T1000 (cell line): ENCODE measurements at regions not wholly inside any gene's neighbourhood (a gene's known extent, or its start where the extent isn't known, plus 50 kb on each side); places are given as distances from the start of the nearest gene placed in this dataset.
A peak's percentile ranks its signal among the peaks of the same experiment; 100 is the strongest.
"Not testable (repeated sequence)": the region's sequence is repeated elsewhere in the genome, so short reads cannot be mapped to it uniquely, and the experiment has no call there.

Experiments
- DNase-seq: peaks from one replicate; lab custom pipeline; 2025; ENCODE audit warnings: mixed read lengths; lab: John Stamatoyannopoulos, UW

- DNase-seq: no peak
Measured at GRCh38 chr1:181172082-181172481, 83.6 kb downstream of the IER5 start.

- no peak for DNase-seq
Measured at GRCh38 chr1:181173761-181174447, 85.4 kb downstream of the IER5 start.

GRCh38 chr1:181174861-181175260 is 86.4 kb downstream of the IER5 start:
- no peak for DNase-seq

GRCh38 chr1:181175356-181175910 is 86.9 kb downstream of the IER5 start:
- DNase-seq: no peak

GRCh38 chr1:181175955-181176354 is 87.5 kb downstream of the IER5 start:
- DNase-seq: no peak

GRCh38 chr1:181178241-181178879 is 89.9 kb downstream of the IER5 start:
- DNase-seq: no peak

GRCh38 chr1:181179279-181179986 is 90.9 kb downstream of the IER5 start:
- no peak for DNase-seq

GRCh38 chr1:181179987-181180365 is 91.5 kb downstream of the IER5 start:
- DNase-seq: no peak

GRCh38 chr1:181180407-181181031 is 92.0 kb downstream of the IER5 start:
- no peak for DNase-seq

- no peak for DNase-seq
Measured at GRCh38 chr1:181181792-181182585, 93.5 kb downstream of the IER5 start.

- no peak for DNase-seq
Measured at GRCh38 chr1:181184621-181185020, 96.1 kb downstream of the IER5 start.

- no peak for DNase-seq
Measured at GRCh38 chr1:181185461-181185860, 97.0 kb downstream of the IER5 start.

GRCh38 chr1:181186133-181186532 is 97.6 kb downstream of the IER5 start:
- DNase-seq: not testable (repeated sequence)

GRCh38 chr1:181187337-181188126 is 99.0 kb downstream of the IER5 start:
- DNase-seq: no peak

- DNase-seq: no peak
Measured at GRCh38 chr1:181189245-181189644, 100.7 kb downstream of the IER5 start.

- peak; percentile 58 for DNase-seq
Measured at GRCh38 chr1:181189691-181190363, 101.3 kb downstream of the IER5 start.

GRCh38 chr1:181190364-181191035 is 102.0 kb downstream of the IER5 start:
- no peak for DNase-seq

- DNase-seq: no peak
Measured at GRCh38 chr1:181191494-181192040, 103.1 kb downstream of the IER5 start.

GRCh38 chr1:181192316-181192715 is 103.8 kb downstream of the IER5 start:
- no peak for DNase-seq
